Choroid plexus epithelial cell (primary cell): ENCODE measurements at regions not wholly inside any gene's neighbourhood (a gene's known extent, or its start where the extent isn't known, plus 50 kb on each side); places are given as distances from the start of the nearest gene placed in this dataset.
"Not testable (repeated sequence)": the region's sequence is repeated elsewhere in the genome, so short reads cannot be mapped to it uniquely, and the experiment has no call there.

Source experiments
- DNase-seq: peaks from one replicate; pipeline ENCODE4 v3.0.0-alpha.2; 2010; ENCODE audit warnings: low read depth
- H3K4me3 ChIP-seq: 2 replicates; pipeline ENCODE4 v1.5.1; 2011; ENCODE audit warnings: low read depth, mild to moderate bottlenecking, control low read depth, low read length, moderate library complexity
- TF ChIP-seq, protein P1 (sequence below): conservative IDR thresholded peaks from 2 replicates; pipeline ENCODE4 v1.5.1; 2011; ENCODE audit warnings: low read depth, mild to moderate bottlenecking, control low read depth, inconsistent platforms, low read length, moderate library complexity

DNA sequence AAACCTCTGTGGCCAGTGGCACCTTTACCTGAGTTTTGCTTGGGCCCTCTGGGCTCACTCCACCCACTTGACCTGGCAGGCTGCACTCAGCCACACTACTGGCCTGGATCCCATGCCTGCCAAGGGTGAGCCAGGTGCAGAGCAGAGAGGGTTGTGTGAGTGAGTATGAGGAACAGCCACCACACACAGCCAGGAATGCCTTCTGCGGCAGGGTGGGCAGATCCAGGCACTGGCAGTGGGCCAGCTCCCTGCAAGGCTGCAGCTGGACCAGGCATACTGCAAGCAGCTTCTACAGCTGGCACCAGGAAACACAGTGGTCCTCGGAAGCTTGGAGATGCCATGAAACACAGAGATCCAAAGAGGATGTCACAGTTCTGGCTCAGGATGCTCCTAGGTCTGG is 570.1 kb upstream of the ACTRT1 start:
- H3K4me3 ChIP-seq = no peak overlapping the region
- TF ChIP-seq, protein P1, sequence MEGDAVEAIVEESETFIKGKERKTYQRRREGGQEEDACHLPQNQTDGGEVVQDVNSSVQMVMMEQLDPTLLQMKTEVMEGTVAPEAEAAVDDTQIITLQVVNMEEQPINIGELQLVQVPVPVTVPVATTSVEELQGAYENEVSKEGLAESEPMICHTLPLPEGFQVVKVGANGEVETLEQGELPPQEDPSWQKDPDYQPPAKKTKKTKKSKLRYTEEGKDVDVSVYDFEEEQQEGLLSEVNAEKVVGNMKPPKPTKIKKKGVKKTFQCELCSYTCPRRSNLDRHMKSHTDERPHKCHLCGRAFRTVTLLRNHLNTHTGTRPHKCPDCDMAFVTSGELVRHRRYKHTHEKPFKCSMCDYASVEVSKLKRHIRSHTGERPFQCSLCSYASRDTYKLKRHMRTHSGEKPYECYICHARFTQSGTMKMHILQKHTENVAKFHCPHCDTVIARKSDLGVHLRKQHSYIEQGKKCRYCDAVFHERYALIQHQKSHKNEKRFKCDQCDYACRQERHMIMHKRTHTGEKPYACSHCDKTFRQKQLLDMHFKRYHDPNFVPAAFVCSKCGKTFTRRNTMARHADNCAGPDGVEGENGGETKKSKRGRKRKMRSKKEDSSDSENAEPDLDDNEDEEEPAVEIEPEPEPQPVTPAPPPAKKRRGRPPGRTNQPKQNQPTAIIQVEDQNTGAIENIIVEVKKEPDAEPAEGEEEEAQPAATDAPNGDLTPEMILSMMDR = no peak
- no peak for DNase-seq

DNA sequence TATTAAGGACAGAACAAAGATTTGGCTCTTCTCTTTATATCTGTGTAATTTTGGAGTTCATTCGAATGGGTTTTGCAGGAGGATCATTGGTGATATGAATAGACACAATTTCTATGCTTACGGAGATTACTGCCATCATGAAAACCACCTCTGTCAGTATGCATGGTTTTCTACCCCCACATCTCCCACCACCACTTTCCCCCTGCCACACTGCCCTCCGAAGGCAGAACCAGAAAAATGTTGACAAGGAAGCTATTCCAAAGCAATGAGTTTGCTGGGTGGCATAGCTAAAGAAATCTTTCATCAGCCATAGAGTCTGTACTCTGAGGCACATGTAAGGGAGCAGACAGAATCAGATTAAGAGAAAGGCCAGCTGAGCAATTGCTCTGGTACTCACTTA is 567.3 kb upstream of the ACTRT1 start:
- DNase-seq = no peak
- TF ChIP-seq, protein P1 = no peak
- no peak overlapping the region for H3K4me3 ChIP-seq

DNA sequence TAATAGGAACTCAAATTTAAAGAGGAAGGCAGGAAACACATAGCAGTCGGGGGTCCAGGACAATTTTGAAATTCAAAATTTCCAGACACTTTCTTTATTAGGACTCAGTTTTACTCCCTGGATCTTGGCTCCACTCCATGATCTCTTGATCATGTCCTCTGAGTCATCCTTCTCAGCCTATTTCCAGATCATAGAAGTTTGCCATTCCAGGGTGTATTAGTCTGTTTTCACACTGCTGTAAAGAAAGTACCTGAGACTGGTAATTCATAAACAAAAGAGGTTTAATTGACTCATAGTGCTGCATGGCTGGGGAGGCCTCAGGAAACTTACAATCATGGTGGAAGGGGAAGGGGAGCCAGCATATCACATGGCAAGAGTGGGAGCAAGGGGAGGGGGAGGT is 564.7 kb upstream of the ACTRT1 start:
- no peak overlapping the region for H3K4me3 ChIP-seq
- DNase-seq = peak; percentile 13
- TF ChIP-seq, protein P1 = no peak

DNA sequence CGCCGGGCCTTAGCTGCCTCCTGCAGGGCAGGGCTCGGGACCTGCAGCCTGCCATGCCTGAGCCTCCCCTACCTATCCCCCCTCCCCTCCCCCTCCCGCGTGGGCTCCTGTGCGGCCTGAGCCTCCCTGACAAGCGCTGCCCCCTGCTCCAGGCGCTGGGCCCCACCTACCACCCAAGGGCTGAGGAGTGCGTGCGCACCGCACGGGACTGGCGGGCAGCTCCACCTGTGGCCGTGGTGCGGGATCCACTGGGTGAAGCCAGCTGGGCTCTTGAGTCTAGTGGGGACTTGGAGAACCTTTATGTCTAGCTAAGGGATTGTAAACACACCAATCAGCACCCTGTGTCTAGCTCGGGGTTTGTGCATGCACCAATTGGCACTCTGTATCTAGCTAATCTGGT is 554.6 kb upstream of the ACTRT1 start:
- not testable (repeated sequence) for H3K4me3 ChIP-seq, DNase-seq

DNA sequence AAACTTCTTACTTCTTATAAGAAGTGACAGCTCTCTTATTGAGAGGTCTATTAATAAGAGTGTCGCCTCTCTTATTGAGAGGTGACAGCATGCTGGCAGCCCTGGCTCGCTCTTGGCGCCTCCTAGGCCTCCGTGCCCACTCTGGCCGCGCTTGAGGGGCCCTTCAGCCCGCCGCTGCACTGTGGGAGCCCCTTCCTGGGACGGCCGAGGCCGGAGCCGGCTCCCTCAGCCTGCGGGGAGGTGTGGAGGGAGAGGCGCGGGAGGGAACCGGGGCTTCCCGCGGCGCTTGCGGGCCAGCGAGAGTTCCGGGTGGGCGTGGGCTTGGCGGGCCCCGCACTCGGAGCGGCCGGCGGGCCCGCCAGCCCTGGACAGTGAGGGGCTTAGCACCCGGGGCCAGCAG is 554.2 kb upstream of the ACTRT1 start:
- not testable (repeated sequence) for H3K4me3 ChIP-seq, DNase-seq

DNA sequence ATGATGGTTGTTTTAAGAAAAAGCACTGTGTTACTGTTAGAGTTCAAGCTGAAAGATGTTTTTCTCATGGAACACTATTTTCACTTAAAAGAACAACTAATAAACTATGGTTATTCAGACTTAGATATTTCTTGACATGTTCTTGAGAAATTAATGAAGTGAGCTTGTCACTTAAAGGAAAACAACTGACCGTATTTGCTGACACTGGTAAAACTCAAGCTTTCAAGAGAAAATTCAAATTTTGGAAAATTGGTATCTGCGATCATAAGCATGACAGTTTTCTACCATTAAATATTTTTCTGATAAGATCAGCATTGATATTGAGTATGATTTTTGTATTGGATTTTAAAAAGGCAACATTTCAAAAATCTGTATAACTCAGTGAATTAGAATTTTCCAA is 549.5 kb upstream of the ACTRT1 start:
- DNase-seq = no peak
- TF ChIP-seq, protein P1 = no peak
- no peak overlapping the region for H3K4me3 ChIP-seq

DNA sequence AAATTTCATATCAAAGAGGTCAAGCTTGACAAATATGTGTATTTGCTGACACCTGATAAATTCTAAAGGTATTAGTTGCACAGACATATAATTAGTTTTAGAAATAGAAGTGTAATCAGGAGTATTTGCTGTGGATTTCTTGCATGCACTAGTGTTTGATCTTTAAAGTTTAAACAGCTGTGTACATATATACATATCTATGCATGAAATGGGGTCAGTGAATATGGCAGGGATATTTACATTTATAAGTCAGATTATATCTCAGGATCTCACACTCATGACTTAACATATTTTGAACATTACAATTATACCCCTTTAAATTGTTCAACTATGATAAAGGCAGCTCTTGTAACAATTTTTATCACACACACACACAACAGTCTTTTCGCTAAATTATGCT is 547.4 kb upstream of the ACTRT1 start:
- no peak for DNase-seq
- no peak overlapping the region for H3K4me3 ChIP-seq
- TF ChIP-seq, protein P1 = no peak

DNA sequence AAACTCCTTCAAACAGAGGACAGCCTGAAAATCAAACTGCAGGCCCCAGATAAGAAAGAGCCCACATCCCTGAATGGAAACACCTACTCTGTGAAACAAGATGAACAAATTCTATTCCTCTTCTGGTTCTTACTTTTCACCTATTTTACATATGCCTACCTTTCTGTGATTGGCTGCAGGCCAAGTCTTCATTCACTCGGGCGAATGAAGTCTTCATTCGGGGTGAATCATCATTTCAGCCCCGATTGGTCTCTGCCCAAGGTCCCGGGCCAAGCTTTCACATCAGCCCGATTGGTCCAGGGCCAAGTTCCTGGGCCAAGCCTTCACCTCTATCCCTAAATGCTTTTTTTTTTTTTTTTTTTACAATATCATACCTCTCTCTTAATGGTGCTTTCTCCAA is 529.8 kb upstream of the ACTRT1 start:
- DNase-seq = no peak
- no peak overlapping the region for H3K4me3 ChIP-seq
- TF ChIP-seq, protein P1 = no peak
